Psoas muscle (tissue), 7 donors: ENCODE measurements at regions not wholly inside any gene's neighbourhood (a gene's known extent, or its start where the extent isn't known, plus 50 kb on each side); places are given as distances from the start of the nearest gene placed in this dataset.

Source experiments
- ATAC-seq, 4 donors: fragments of 200-7000 bp; cut with Tn5 transposase; one replicate each; pipeline ENCODE4 v1.9.1; 2020; ENCODE audit warnings: moderate library complexity in 3 of 4, mild to moderate bottlenecking in 2 of 4
- DNase-seq, 2 donors: peaks; one replicate each; pipeline ENCODE4 v3.0.0-alpha.2; 2020
- H3K27ac ChIP-seq: fragments of 200-600 bp; one replicate; pipeline ENCODE4 v1.8.0; 2022
- H3K27me3 ChIP-seq, 3 donors: fragments of 200-600 bp in 1 of 3; one replicate each; pipeline versions ENCODE4 v1.6.1 to v1.8.0; 2013 to 2022; ENCODE audit warnings: low read length in 2 of 3, mild to moderate bottlenecking in 2 of 3, moderate library complexity in 1 of 3; ENCODE audit not compliant: insufficient read depth in 3 of 3
- H3K36me3 ChIP-seq, 2 donors: fragments of 200-600 bp in 1 of 2; one replicate each; pipeline versions ENCODE4 v1.6.1 to v1.8.0; 2013 to 2022; ENCODE audit warnings: low read depth in 1 of 2, mild to moderate bottlenecking in 1 of 2, moderate library complexity in 1 of 2; ENCODE audit not compliant: insufficient read depth in 1 of 2
- H3K4me1 ChIP-seq: fragments of 200-600 bp; one replicate; pipeline ENCODE4 v1.8.0; 2022
- H3K4me3 ChIP-seq: fragments of 200-600 bp; one replicate; pipeline ENCODE4 v1.8.0; 2022; ENCODE audit warnings: mild to moderate bottlenecking
- H3K9me3 ChIP-seq: fragments of 200-600 bp; one replicate; pipeline ENCODE4 v1.8.0; 2022
- WGBS, 3 donors: extraction: QIAGEN DNeasy Blood & Tissue Kit; methylation state at CpG; one replicate each; pipeline versions ENCODE4 v1.1.6 to v1.1.7; 2013; 5-methylcytosine and 5-hydroxymethylcytosine counted together
- intact Hi-C, 2 donors: fragments of 100-400 bp; cut with DNase I; formaldehyde crosslinking; loops; one replicate each; pipeline versions ENCODE4 v1.11.0 to v1.14.2; 2022
- TF ChIP-seq, protein P1 (sequence below): fragments of 200-600 bp; IDR thresholded peaks from one replicate; pipeline ENCODE4 v1.8.0; 2022; ENCODE audit warnings: antibody characterized with exemption
- donor health status: healthy with polysubstance abuse.
- donor health status: DM: no; HTN: no; CAD: no; lungs with moderate emphysema.
- donor health status: Bipolar disorder and iron deficiency.
- donor health status: healthy.
- donor health status: DM: yes; HTN: yes; CAD: no.
- donor health status: DM: no; HTN: no; CAD: no.
- donor health status: DM: yes; HTN: yes; CAD: no.

DNA sequence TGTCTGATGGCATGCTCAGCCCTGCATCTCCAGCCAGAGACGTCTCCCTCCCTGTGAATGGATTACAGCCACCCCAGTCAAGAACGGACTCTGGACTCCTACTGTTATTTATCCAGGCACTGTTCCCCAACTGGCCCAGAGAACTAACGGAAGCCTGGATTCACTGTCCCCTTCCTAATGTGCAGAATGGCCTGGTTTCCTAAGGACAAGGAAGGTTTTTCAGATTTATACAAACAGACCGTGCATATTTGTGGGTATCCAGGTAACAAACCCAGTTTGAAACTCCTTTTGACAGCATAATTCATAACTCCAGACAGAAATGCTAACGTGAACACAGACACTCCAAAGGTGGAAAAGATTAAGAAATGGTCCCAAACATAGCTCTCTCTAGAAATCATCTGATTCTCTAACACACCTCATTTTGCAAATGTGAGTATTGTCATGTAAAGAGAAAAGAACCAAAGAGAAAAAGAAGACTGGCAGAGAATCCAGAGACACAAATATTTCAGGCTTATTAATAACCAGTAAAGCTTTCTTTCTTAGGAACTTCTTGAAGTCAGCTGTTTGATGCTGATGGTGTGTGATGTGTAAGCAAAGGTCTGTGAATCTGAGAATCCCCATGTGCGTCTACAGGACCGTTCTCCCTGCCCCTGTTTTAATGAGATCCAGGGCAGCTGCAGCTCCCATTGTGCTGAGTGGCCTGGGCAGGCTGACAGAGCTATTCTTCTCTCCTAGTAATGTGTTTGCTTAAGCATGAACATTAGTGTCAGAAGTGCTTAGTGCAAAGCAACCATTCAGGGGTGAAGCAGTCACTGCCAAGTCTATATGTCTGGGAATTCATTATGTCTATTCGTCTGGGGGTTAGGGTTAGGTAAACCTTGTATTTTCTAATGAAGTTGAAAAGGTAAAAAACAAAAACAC is 86.8 kb upstream of the HIF1A start:
- H3K4me1 ChIP-seq: peaks cover 7% of the 10 kb centered on the region
- ATAC-seq: peak in 3 of 4 donors; percentile 44 to 73 (median 67)
- H3K27ac ChIP-seq: no peak overlapping the region
- no peaks in the 10 kb centered on the region for H3K36me3 ChIP-seq
- H3K27me3 ChIP-seq: no peaks in the 10 kb centered on the region
- H3K4me3 ChIP-seq: no peak overlapping the region
- 41 to 60% (median 45%) methylated on average over 8 of the region's 8 CpGs for WGBS, 3 donors
- H3K9me3 ChIP-seq: no peaks in the 10 kb centered on the region
- TF ChIP-seq, protein P1, sequence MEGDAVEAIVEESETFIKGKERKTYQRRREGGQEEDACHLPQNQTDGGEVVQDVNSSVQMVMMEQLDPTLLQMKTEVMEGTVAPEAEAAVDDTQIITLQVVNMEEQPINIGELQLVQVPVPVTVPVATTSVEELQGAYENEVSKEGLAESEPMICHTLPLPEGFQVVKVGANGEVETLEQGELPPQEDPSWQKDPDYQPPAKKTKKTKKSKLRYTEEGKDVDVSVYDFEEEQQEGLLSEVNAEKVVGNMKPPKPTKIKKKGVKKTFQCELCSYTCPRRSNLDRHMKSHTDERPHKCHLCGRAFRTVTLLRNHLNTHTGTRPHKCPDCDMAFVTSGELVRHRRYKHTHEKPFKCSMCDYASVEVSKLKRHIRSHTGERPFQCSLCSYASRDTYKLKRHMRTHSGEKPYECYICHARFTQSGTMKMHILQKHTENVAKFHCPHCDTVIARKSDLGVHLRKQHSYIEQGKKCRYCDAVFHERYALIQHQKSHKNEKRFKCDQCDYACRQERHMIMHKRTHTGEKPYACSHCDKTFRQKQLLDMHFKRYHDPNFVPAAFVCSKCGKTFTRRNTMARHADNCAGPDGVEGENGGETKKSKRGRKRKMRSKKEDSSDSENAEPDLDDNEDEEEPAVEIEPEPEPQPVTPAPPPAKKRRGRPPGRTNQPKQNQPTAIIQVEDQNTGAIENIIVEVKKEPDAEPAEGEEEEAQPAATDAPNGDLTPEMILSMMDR: no peak
- DNase-seq: no peak
- intact Hi-C loops: no loop called here

DNA sequence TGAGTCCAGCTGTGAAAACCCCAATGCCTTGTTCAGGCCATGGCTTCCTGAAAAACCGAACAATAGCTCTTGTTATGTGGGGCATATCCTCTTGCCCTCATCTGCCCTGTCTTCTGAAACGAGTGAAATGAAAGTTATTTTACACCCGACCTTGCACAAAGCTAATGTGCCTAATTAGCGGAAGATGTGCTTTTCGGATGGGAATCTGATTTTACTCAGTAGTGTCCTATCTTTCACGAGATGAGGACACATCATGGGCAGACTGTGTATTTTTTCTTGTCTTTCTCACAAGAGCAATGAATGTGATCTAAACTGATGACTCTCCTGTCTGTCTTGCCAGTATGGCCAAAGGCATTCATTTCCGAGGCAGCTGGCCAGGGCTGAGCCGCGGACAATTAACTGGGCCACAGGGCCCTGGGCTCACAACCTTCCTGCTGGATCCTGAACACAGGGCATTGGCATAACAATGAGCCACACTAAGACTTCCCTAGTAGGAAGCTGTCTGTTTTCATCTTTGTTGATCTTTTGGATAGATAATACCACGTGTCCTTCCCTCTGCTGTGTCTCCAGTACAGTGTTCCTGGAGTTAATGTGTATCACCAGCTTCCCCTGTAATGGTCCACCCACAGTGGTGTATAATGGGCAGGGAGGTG is 86.0 kb upstream of the HIF1A start:
- Histone ChIP-seq H3K9me3 (no peaks in the 10 kb centered on the region), H3K27me3 (no peaks in the 10 kb centered on the region), H3K4me3 (no peak overlapping the region), H3K36me3 (no peaks in the 10 kb centered on the region), H3K4me1 (peaks cover 7% of the 10 kb centered on the region), H3K27ac (no peak overlapping the region)
- TF ChIP-seq, protein P1: no peak
- ATAC-seq (peak; percentile 70 to 84 (median 78)), DNase-seq (peak; percentile 34 to 56)
- intact Hi-C loops: no loop called here
- WGBS, 3 donors: 26 to 34% (median 28%) methylated on average over 10 of the region's 10 CpGs

DNA sequence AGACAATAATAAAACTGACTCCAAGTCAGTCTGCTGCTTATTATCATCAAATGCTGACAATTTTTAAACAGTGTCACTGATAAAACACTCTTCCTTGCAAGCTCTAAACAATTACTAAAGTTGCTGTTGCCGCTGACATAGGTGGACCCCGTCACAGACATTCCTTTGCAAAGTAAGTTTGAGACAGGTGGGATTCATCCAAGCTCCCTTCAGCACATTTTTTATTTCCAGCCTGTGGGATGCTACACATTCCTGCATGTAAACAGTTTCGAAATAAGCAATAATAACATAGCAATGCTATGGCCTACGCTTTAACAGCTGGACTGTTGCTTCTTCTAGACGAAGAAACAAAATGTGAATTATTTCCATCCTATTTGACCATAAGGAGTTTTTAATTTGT is 85.4 kb upstream of the HIF1A start:
- 72 to 83% (median 82%) methylated on average over 5 of the region's 5 CpGs for WGBS, 3 donors
- TF ChIP-seq, protein P1: no peak
- H3K4me1 ChIP-seq: peaks cover 7% of the 10 kb centered on the region
- DNase-seq (no peak), ATAC-seq (no peak)
- no peaks in the 10 kb centered on the region for H3K9me3 ChIP-seq
- H3K27me3 ChIP-seq: no peaks in the 10 kb centered on the region
- H3K4me3 ChIP-seq: no peak overlapping the region
- H3K27ac ChIP-seq: no peak overlapping the region
- H3K36me3 ChIP-seq: no peaks in the 10 kb centered on the region
- intact Hi-C loops: no loop called here

DNA sequence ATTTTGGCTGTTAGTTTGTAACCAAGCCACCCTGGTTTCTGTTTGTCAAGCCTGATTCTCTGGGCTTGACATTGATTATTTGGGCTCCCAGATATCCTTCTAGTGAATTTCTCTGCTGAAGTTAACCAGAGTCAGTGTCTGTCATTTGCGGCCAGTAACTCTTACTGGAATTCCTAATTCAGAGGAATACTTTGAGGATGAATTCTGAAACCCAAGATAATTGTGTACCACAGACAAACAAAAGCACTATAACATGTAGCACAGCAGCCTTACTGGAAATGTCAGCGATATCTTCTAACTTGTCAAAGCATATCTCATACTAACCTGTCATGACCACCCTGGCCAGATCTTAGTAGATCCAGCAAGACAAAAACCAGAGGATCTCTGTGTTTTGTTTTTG is 84.4 kb upstream of the HIF1A start:
- DNase-seq (no peak), ATAC-seq (no peak)
- Histone ChIP-seq H3K9me3 (no peaks in the 10 kb centered on the region), H3K27ac (no peak overlapping the region), H3K36me3 (no peaks in the 10 kb centered on the region), H3K27me3 (no peaks in the 10 kb centered on the region), H3K4me3 (no peak overlapping the region), H3K4me1 (peaks cover 7% of the 10 kb centered on the region)
- intact Hi-C loops: no loop called here
- WGBS, 3 donors: 99 to 100% (median 100%) methylated on average over 2 of the region's 2 CpGs
- TF ChIP-seq, protein P1: no peak
